ENCODE measurements at regions not wholly inside any gene's neighbourhood (a gene's known extent, or its start where the extent isn't known, plus 50 kb on each side); places are given as distances from the start of the nearest gene placed in this dataset.

- DNase-seq (ENCODE audit: low read depth), result no peak
- TF ChIP-seq CTCF (IDR thresholded peaks at IDR 0.05; ENCODE audit: control insufficient read depth, insufficient read depth, low read depth, low read length, missing control alignments), result no peak
- H3K4me3 ChIP-seq (ENCODE audit: control insufficient read depth, low read depth, low read length), result no peak overlapping the region
Observed at GRCh38 chr2:128537646-128538045, 219.0 kb upstream of the HS6ST1 start.

DNA sequence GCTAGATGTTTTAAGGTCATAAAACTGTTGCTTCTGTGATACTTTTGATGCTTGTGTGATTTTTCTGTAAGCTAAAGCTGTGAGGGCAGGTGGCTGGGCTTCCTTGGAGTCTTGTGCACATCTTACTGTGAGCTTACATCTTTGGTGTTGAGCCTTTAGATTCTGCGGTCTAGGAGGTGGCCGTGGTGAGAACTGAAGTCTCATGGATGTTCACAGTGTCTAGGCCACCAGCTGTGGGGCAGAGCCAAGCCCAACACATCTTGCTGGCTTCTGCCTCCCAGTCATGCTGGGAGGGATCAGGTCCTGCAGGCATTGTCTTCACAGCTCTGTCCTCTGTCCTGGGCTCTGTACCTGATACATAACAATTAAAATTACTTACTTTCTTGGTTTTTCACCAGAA, 219.7 kb upstream of the HS6ST1 start:
- H3K4me3 ChIP-seq (ENCODE audit: control insufficient read depth, low read depth, low read length), result no peak overlapping the region
- no peak for DNase-seq (ENCODE audit: low read depth)
- no peak for TF ChIP-seq CTCF (IDR thresholded peaks at IDR 0.05; ENCODE audit: control insufficient read depth, insufficient read depth, low read depth, low read length, missing control alignments)

DNA sequence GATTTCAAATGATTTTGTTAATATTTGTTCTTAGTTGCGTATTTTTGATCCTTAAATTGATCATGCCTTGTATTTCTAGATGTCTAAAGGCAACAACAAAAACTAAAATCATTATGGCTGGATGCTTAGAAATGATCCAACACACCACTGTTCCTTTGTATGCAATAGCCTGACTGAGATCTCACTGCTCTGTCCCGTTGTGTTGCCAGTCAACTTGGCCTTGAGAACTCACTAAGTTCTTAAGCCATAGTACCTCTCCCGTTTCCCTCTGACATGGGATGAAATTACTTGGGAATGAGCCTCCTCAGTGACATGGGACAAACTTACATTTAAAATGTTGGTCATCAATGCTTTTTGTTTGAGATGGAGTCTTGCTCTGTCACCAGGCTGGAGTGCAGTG, 222.0 kb upstream of the HS6ST1 start:
- DNase-seq (ENCODE audit: low read depth), result no peak
- no peak for TF ChIP-seq CTCF (IDR thresholded peaks at IDR 0.05; ENCODE audit: control insufficient read depth, insufficient read depth, low read depth, low read length, missing control alignments)
- H3K4me3 ChIP-seq (ENCODE audit: control insufficient read depth, low read depth, low read length), result no peak overlapping the region

DNA sequence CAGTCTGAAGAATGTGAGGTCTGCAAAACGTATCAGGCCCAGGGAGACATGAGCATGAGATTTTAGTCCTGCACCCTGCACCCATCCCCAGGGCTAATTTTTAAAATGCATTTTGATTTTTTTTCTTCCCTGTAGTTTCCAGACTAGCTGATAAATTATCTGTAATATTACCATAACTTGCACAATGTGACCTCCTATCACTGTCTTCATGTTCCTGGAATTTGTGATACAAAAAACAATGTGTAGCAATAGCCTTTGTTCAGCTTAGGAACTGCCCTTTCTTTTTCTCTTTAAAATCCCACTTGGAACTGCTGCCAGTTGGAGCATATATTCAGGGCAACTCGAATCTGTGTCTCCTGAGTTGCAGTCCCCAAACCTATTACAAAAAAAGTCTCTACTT, 222.8 kb upstream of the HS6ST1 start:
- no peak for DNase-seq (ENCODE audit: low read depth)
- no peak for TF ChIP-seq CTCF (IDR thresholded peaks at IDR 0.05; ENCODE audit: control insufficient read depth, insufficient read depth, low read depth, low read length, missing control alignments)
- H3K4me3 ChIP-seq (ENCODE audit: control insufficient read depth, low read depth, low read length), result no peak overlapping the region

DNA sequence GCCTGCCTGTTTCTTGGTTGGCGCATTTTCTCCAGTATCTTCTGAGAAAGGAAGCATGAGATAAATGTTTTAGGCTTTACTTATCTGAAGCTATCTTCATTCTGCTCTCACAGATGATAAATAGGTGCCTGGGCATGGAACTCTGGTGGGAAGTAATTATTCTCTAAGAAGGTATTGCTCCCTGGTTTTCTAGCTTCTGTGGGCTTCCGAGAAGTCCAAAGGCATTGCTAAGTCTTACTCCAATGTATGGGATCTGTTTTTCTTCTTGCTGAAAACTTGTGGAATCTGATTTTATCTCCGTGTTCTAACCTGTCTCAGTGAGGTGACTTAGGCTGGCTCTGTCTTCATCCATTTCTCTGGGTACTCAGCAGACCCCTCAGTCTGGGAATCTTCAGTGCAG, 224.4 kb upstream of the HS6ST1 start:
- DNase-seq (ENCODE audit: low read depth), result no peak
- no peak for TF ChIP-seq CTCF (IDR thresholded peaks at IDR 0.05; ENCODE audit: control insufficient read depth, insufficient read depth, low read depth, low read length, missing control alignments)
- no peak overlapping the region for H3K4me3 ChIP-seq (ENCODE audit: control insufficient read depth, low read depth, low read length)

DNA sequence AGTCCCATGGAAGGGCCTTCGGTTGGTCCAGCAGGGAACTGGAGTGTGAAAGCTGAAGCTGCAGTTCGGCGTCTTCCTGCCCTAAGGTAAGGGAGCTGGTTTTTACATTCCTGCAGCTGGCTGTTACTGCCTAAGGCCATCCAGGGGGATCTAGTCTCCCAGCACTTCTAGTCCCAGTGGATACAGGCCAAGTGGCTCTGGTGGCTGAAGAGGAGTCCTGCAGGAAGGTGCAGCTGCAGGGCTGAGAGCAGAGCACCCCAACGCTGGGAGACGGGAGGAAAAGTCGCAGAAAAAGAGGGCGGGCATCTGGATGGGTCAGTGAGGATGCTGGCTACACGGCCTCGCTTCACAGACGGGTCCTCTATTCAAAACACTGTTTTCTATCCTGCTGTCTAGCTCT, 225.0 kb upstream of the HS6ST1 start:
- no peak for DNase-seq (ENCODE audit: low read depth)
- no peak overlapping the region for H3K4me3 ChIP-seq (ENCODE audit: control insufficient read depth, low read depth, low read length)
- no peak for TF ChIP-seq CTCF (IDR thresholded peaks at IDR 0.05; ENCODE audit: control insufficient read depth, insufficient read depth, low read depth, low read length, missing control alignments)
